ENCODE measurements at regions not wholly inside any gene's neighbourhood (a gene's known extent, or its start where the extent isn't known, plus 50 kb on each side); places are given as distances from the start of the nearest gene placed in this dataset.
"Not testable (repeated sequence)": the region's sequence is repeated elsewhere in the genome, so short reads cannot be mapped to it uniquely, and the experiment has no call there.

DNA sequence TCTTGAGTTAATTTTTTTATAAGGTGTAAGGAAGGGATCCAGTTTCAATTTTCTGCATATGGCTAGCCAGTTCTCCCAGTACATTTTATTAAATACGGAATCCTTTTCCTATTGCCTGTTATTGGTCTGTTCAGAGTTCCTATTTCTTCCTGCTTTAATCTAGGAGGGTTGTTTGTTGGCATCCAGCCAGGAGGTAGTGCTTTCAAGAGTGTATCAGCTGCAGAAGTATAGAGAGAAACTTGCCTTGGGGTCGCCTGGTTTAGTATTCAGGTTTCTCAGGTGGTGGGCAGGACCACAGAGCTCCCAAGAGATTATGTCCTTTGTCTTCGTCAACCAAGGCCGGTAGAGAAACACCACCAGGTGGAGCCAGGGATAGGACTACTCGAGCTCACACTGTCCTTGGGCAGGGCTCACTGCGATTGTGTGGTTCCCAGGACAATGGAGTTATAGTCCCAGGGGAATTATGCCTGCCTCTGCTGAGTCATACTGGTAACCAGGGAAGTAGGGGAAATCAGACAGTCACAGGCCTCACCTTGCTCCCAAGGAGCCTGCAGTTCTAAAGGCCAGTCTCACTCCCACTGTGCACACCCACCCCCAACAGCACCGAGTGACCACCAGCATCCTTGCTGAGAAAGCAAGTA, 168.1 kb downstream of the VSIG4 start:
- no peaks in the 10 kb centered on the region for H4K20me1 ChIP-seq (ENCODE audit: control insufficient read depth, insufficient read depth, low read depth, low read length)
- no peak for TF ChIP-seq EZH2phosphoT487 (IDR thresholded peaks at IDR 0.05; ENCODE audit: borderline replicate concordance, low read length)
- TF ChIP-seq CTCF (IDR thresholded peaks at IDR 0.05; ENCODE audit: low read depth, low read length, poor library complexity, severe bottlenecking): no peak
- H3K9me2 ChIP-seq (replicated peaks; ENCODE audit: control insufficient read depth, low read length): no peaks in the 10 kb centered on the region
- no peaks in the 10 kb centered on the region for H3K9me3 ChIP-seq (ENCODE audit: control insufficient read depth, insufficient read depth, low read length)
- no peaks in the 10 kb centered on the region for H3K79me2 ChIP-seq (ENCODE audit: control insufficient read depth, low read length)
- no peaks in the 10 kb centered on the region for H3K27me3 ChIP-seq (ENCODE audit: control insufficient read depth, low read length)
- H3K27ac ChIP-seq (ENCODE audit: low read depth, low read length): no peak overlapping the region
- no peaks in the 10 kb centered on the region for H3F3A ChIP-seq (ENCODE audit: control insufficient read depth, insufficient read depth)
- H3K4me3 ChIP-seq (ENCODE audit: low read length): no peak overlapping the region
- H3K36me3 ChIP-seq (ENCODE audit: control insufficient read depth, low read length): no peaks in the 10 kb centered on the region
- no peak overlapping the region for H3K4me2 ChIP-seq (ENCODE audit: low read length)
- no peaks in the 10 kb centered on the region for H3K4me1 ChIP-seq (ENCODE audit: control insufficient read depth, low read length)

DNA sequence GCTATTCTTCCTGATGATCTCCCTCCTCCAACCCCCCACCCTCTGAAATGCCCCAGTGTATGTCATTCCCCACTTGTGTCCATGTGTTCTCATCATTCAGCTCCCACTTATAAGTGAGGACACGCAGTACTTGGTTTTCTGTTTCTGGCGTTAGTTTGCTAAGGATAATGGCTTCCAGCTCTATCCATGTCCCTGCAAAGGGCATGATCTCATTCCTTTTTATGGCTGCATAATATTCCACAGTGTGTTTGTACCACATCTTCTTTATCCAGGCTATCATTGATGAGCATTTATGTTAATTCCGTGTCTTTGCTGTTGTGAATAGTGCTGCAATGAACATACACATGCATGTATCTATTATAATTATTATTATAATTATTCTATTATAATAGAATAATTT, 169.3 kb downstream of the VSIG4 start:
- not testable (repeated sequence) for H3F3A ChIP-seq (ENCODE audit: control insufficient read depth, insufficient read depth); H3K27me3 ChIP-seq (ENCODE audit: control insufficient read depth, low read length); H3K9me3 ChIP-seq (ENCODE audit: control insufficient read depth, insufficient read depth, low read length); H3K4me3 ChIP-seq (ENCODE audit: low read length); H4K20me1 ChIP-seq (ENCODE audit: control insufficient read depth, insufficient read depth, low read depth, low read length); H3K79me2 ChIP-seq (ENCODE audit: control insufficient read depth, low read length); H3K27ac ChIP-seq (ENCODE audit: low read depth, low read length); H3K4me1 ChIP-seq (ENCODE audit: control insufficient read depth, low read length); H3K36me3 ChIP-seq (ENCODE audit: control insufficient read depth, low read length); H3K4me2 ChIP-seq (ENCODE audit: low read length); H3K9me2 ChIP-seq (replicated peaks; ENCODE audit: control insufficient read depth, low read length)

- no peaks in the 10 kb centered on the region for H3K79me2 ChIP-seq (ENCODE audit: control insufficient read depth, low read length)
- TF ChIP-seq CTCF (IDR thresholded peaks at IDR 0.05; ENCODE audit: low read depth, low read length, poor library complexity, severe bottlenecking) (no peak), EZH2phosphoT487 (IDR thresholded peaks at IDR 0.05; ENCODE audit: borderline replicate concordance, low read length) (no peak)
- no peaks in the 10 kb centered on the region for H4K20me1 ChIP-seq (ENCODE audit: control insufficient read depth, insufficient read depth, low read depth, low read length)
- H3K27me3 ChIP-seq (ENCODE audit: control insufficient read depth, low read length): no peaks in the 10 kb centered on the region
- no peaks in the 10 kb centered on the region for H3F3A ChIP-seq (ENCODE audit: control insufficient read depth, insufficient read depth)
- H3K4me1 ChIP-seq (ENCODE audit: control insufficient read depth, low read length): no peaks in the 10 kb centered on the region
- H3K27ac ChIP-seq (ENCODE audit: low read depth, low read length): no peak overlapping the region
- no peaks in the 10 kb centered on the region for H3K36me3 ChIP-seq (ENCODE audit: control insufficient read depth, low read length)
- no peaks in the 10 kb centered on the region for H3K9me3 ChIP-seq (ENCODE audit: control insufficient read depth, insufficient read depth, low read length)
- no peak overlapping the region for H3K4me2 ChIP-seq (ENCODE audit: low read length)
- H3K4me3 ChIP-seq (ENCODE audit: low read length): no peak overlapping the region
- H3K9me2 ChIP-seq (replicated peaks; ENCODE audit: control insufficient read depth, low read length): no peaks in the 10 kb centered on the region
These were observed 173.1 kb downstream of the VSIG4 start for GRCh38 chrX:65866773-65867172.

DNA sequence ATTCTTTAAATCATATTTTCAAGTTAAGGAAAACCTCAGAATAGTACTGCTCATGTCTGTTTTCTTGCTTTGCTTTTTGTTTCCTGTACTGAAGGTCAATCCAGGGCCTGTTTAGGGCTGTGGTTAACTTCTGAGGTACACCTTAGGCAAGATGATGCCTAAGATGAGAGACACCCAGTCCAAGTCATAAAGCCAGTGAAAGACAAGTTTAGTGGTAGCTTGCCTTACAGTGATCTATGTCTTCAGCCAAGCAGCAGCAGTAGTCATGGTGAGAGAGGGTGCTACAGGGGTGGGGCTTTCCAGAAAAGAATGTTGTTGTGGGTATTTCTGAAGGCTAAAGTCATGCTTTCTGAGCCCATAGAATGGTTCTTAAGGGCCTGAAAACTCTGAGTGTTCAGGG, 173.7 kb downstream of the VSIG4 start:
- no peaks in the 10 kb centered on the region for H4K20me1 ChIP-seq (ENCODE audit: control insufficient read depth, insufficient read depth, low read depth, low read length)
- H3K79me2 ChIP-seq (ENCODE audit: control insufficient read depth, low read length): no peaks in the 10 kb centered on the region
- no peaks in the 10 kb centered on the region for H3K4me1 ChIP-seq (ENCODE audit: control insufficient read depth, low read length)
- H3K27me3 ChIP-seq (ENCODE audit: control insufficient read depth, low read length): no peaks in the 10 kb centered on the region
- H3K27ac ChIP-seq (ENCODE audit: low read depth, low read length): no peak overlapping the region
- no peaks in the 10 kb centered on the region for H3K9me2 ChIP-seq (replicated peaks; ENCODE audit: control insufficient read depth, low read length)
- H3K4me2 ChIP-seq (ENCODE audit: low read length): no peak overlapping the region
- H3K4me3 ChIP-seq (ENCODE audit: low read length): no peak overlapping the region
- no peak for TF ChIP-seq EZH2phosphoT487 (IDR thresholded peaks at IDR 0.05; ENCODE audit: borderline replicate concordance, low read length)
- TF ChIP-seq CTCF (IDR thresholded peaks at IDR 0.05; ENCODE audit: low read depth, low read length, poor library complexity, severe bottlenecking): no peak
- no peaks in the 10 kb centered on the region for H3F3A ChIP-seq (ENCODE audit: control insufficient read depth, insufficient read depth)
- no peaks in the 10 kb centered on the region for H3K36me3 ChIP-seq (ENCODE audit: control insufficient read depth, low read length)
- no peaks in the 10 kb centered on the region for H3K9me3 ChIP-seq (ENCODE audit: control insufficient read depth, insufficient read depth, low read length)
